CD4-positive, alpha-beta T cell treated with Interleukin-15 for 4 hours (primary cell): ENCODE measurements at regions not wholly inside any gene's neighbourhood (a gene's known extent, or its start where the extent isn't known, plus 50 kb on each side); places are given as distances from the start of the nearest gene placed in this dataset.
"Not testable (repeated sequence)": the region's sequence is repeated elsewhere in the genome, so short reads cannot be mapped to it uniquely, and the experiment has no call there.

Experiments
- DNase-seq: peaks from one replicate; pipeline ENCODE4 v3.0.0-alpha.2; 2020; ENCODE audit warnings: low spot score

GRCh38 chr20:30393523-30393922 is 863.9 kb upstream of the DEFB115 start:
- DNase-seq: not testable (repeated sequence)

GRCh38 chr20:30397111-30397510 is 860.4 kb upstream of the DEFB115 start:
- DNase-seq: not testable (repeated sequence)

- not testable (repeated sequence) for DNase-seq
Observed at GRCh38 chr20:30405061-30405460, 852.4 kb upstream of the DEFB115 start.

- not testable (repeated sequence) for DNase-seq
Observed at GRCh38 chr20:30405585-30405984, 851.9 kb upstream of the DEFB115 start.

GRCh38 chr20:30406370-30406769 is 851.1 kb upstream of the DEFB115 start:
- DNase-seq: not testable (repeated sequence)

- no peak for DNase-seq
Observed at GRCh38 chr20:30412972-30413371, 844.5 kb upstream of the DEFB115 start.

GRCh38 chr20:30417387-30417786 is 840.1 kb upstream of the DEFB115 start:
- DNase-seq: not testable (repeated sequence)

GRCh38 chr20:30418378-30418777 is 839.1 kb upstream of the DEFB115 start:
- DNase-seq: not testable (repeated sequence)

- DNase-seq: no peak
Observed at GRCh38 chr20:30419466-30419865, 838.0 kb upstream of the DEFB115 start.

GRCh38 chr20:30419871-30420420 is 837.5 kb upstream of the DEFB115 start:
- DNase-seq: not testable (repeated sequence)
